Stimulated activated CD8-positive, alpha-beta memory T cell treated with anti-CD3 and anti-CD28 coated beads, Interleukin-4, amount 100 ng/mL, for 4 hours (primary cell): ENCODE measurements at regions not wholly inside any gene's neighbourhood (a gene's known extent, or its start where the extent isn't known, plus 50 kb on each side); places are given as distances from the start of the nearest gene placed in this dataset.

Experiments used
- DNase-seq, 2 donors: peaks; one replicate each; pipeline ENCODE4 v3.0.0-alpha.2; 2020; ENCODE audit warnings: low read depth in 2 of 2, low spot score in 1 of 2

- no peak for DNase-seq
Observed at GRCh38 chr2:16261791-16262190, 321.4 kb downstream of the MYCN start.

GRCh38 chr2:16261071-16261470 lies 320.7 kb downstream of the MYCN start:
- DNase-seq, result no peak

- DNase-seq, result no peak
Observed at GRCh38 chr2:16260041-16260830, 319.9 kb downstream of the MYCN start.

DNA sequence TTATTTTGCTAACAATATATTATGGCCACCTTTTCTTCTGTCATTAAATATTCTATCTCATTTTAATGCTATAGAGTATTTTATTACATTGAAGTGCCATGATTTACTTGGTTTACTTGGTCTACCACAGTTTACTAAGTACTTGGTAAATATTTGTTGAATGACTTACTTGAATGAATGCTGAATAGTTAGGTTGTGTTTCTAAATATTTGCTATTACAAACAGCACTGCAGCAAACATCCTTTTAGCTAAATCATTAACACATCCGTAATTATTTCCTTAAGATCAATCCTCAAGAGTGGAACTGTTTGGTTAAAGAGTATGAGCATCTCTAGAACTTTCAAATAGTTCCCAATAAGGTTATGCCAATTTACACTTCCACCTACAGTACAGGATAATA lies 318.7 kb downstream of the MYCN start:
- no peak for DNase-seq

DNA sequence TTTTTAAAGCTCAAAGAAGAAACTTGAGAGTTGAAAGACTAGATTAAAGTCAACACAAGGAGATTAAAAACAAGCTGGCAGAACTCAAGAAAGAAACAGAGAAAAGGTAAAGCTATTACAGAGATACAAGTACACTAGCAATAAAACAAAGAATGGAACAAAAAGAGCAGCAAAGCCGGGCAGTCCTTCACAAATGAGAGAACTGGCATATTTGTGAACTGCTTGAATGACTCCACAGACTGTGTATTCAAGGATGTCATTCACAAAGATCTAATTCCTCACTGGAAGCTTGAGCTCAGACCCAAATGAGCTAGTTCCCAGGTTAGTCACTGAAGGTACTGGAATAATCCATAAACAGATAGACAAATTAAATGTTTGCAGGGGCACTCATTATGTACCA lies 318.0 kb downstream of the MYCN start:
- DNase-seq, result no peak

DNA sequence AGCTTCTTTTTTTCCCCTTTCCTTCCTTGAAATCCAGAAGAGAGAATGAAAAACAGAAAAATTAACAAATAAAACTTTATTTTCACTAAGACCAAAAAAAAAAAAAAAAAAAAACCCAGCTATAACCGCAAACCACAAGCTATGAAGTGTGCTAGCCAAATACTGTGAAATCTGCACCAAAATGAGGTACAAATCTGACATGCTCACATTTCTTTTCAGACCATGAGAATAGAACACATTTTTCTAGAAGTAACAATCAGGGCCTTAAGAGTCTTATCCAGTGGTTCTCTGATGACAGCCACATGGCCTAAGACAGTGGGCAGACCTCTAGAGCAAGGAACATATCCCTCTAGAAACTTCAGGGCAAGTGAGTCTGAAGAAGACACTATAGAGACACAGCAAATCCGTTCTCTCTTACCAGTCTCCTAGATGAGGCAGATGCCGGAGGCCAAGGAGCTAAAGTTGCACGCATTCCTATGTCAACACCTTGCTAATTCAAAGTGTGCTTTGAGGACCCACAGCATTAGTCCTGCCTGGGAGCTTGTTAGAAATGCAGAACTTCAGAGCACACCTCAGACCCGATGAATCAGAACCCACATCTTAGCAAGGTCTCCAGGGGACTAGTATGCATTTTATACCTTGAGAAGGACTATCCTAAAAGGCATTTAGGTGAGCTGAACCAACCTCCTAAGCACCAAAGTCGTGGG lies 317.1 kb downstream of the MYCN start:
- DNase-seq, result no peak

DNA sequence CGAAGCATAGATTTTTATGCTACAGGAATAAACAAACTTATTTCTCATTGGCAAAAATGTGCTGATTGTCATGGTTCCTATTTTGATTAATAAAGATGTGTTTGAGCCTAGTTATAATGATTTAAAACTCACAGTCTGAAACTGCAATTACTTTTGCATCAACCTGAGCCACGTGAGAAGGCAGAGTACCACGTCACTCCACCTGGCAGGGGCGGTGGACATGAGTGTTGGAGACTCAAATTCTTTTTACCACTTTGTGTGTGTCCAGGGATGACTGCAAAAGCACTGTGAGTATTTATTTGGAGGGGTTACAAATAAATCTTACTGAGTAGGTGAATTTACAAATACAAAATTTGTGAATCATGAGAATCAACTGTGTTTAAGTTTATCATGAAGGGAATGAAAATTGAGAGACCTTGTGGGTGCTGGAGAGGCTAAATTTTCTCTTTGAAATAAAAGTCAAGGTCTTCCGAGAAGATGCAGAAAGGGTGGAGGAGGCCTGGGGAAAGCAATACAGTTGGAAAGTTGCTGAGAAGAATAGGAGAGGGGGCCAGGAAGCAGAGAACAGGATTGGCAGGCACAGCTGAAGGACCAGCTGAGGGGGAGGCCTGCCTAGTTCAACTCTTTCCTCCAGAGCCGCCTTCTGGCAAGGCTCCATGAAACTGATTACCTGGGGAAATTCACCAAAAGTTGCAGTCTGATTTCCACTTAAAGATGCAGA lies 316.4 kb downstream of the MYCN start:
- DNase-seq, result no peak

- no peak for DNase-seq
Observed at GRCh38 chr2:16255120-16255519, 314.8 kb downstream of the MYCN start.

- no peak for DNase-seq
Observed at GRCh38 chr2:16254356-16254965, 314.1 kb downstream of the MYCN start.

DNA sequence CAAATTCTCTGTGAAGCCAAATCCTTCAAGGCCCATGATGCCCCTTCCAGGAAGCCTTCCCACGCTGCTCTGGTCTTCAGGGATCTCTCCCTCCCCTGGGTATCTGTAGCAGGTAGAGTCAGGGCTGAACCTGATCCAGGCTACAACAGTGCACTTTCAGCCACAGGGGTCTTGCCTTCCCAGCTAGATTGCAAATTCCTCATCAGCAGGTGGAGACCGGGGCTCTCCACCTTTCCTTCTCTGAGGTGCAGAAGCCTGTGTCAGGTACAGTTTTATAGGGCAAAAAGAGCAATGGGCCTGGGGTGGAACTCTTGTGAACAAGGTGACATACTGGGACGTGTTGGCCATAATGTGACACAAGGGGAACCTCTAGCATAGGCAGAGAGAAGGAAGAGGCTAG lies 312.9 kb downstream of the MYCN start:
- no peak for DNase-seq

GRCh38 chr2:16252891-16253290 lies 312.5 kb downstream of the MYCN start:
- no peak for DNase-seq

- no peak for DNase-seq
Observed at GRCh38 chr2:16252251-16252650, 311.9 kb downstream of the MYCN start.

DNA sequence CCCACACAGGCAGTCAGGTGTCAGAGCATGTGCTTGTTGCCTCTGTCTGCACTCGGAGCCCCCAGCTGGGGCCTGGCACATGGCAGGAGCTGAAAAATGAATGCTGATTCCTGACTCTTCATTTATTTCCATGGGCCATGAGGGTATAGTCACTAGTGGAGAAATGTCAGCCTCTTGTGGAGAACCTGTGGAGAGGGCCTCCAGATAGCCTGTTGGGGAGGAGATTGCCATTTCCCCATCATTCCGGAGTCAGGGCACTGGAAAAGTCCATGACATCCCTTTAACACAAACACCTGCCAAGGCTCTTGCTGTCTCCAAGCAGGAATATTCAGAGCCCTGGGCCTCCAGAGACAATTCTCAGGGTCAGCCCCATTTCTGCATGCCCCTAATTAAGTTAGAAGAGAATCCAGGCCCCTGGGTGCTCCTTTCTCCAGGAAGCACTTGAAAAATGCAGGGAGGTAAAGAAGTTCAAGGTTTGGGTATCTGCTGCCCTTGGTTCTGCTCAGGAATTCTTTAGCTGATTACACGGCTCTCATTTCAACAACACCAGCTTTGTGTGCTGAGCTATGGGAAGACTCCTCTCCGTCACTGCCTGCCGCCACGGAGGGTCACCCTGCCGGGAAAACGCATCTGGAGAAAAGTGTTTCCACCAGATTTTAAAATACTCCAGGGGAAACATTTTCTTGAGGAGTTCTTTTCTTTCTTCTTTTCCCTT lies 311.3 kb downstream of the MYCN start:
- DNase-seq, result no peak

GRCh38 chr2:16250886-16251285 lies 310.5 kb downstream of the MYCN start:
- no peak for DNase-seq

GRCh38 chr2:16250466-16250865 lies 310.1 kb downstream of the MYCN start:
- no peak for DNase-seq

GRCh38 chr2:16250056-16250425 lies 309.7 kb downstream of the MYCN start:
- DNase-seq, result no peak

GRCh38 chr2:16249246-16250055 lies 309.1 kb downstream of the MYCN start:
- DNase-seq, result no peak

DNA sequence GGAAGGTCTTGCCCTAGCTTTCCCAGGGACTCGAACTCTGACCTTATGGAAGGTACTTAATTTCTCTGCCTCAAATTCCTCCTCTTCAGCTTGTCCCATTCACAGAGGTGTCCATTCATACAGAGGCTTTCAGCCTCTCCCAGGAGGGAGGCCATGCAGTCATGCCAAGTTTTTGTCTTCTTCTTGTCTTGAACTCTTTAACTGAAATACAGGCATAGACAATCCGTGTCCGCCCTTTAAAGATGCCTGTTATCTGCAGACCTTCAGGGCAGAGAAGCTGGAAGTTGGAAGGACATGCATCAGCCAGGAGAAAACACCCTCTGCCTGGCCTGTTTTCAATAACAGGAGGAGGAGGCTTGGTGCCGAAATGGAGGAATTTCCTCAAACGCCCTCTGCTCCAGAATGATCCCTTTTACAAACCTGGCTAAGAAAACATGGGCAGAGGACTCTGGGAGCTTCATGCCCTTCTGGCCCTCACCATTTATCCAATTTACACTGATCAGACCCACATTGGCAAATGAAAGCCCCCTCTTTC lies 308.3 kb downstream of the MYCN start:
- DNase-seq, result no peak

- DNase-seq, result no peak
Observed at GRCh38 chr2:16247326-16248122, 307.2 kb downstream of the MYCN start.
